ENCODE measurements at regions not wholly inside any gene's neighbourhood (a gene's known extent, or its start where the extent isn't known, plus 50 kb on each side); places are given as distances from the start of the nearest gene placed in this dataset.

DNA sequence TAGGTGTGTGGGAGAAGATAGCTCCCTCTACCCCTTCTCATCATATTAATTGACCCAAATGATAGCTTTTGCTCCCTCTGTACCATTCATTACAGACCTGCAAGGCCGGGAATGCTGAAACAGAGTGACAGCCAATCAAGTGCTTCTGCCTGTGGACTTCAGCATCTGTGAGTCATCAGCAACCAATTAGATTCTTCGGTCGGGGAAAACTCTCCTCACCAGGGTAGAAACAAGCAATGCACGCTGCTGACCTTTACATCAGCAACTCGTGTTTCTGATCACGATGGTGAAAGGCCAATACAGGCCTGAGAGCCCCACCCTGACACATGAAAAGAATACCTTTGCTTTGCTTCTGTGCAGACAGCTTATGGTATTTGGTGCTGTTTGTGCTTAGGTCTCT, 347.2 kb upstream of the DDX53 start:
- ChIA-PET CTCF (no interaction called here), POLR2A (no interaction called here)
- Histone ChIP-seq H3K9me3 (replicated peaks; ENCODE audit: control insufficient read depth, insufficient read depth, low read length) (no peaks in the 10 kb centered on the region), H3K27me3 (ENCODE audit: control insufficient read depth in 2 of 2, insufficient read depth in 2 of 2, low read length in 2 of 2) (no peaks in the 10 kb centered on the region), H3K36me3 (ENCODE audit: control insufficient read depth in 2 of 2, extremely low read depth in 1 of 2, insufficient read depth in 2 of 2, low read length in 2 of 2) (no peaks in the 10 kb centered on the region), H3K79me2 (ENCODE audit: control insufficient read depth, insufficient read depth, low read length) (no peaks in the 10 kb centered on the region), H3K4me2 (ENCODE audit: insufficient read depth, low read length) (no peak overlapping the region), H3K9ac (replicated peaks; ENCODE audit: extremely low read depth, insufficient read depth, low read length) (no peak overlapping the region), H3K4me1 (ENCODE audit: control insufficient read depth, extremely low read depth, insufficient read depth, low read length) (no peaks in the 10 kb centered on the region), H3K4me3 (replicated peaks in 1 of 3; ENCODE audit: insufficient read depth in 1 of 3, low read depth in 1 of 3, low read length in 3 of 3) (no peak overlapping the region), H2AFZ (ENCODE audit: low read depth, low read length) (no peak overlapping the region), H4K20me1 (replicated peaks; ENCODE audit: control insufficient read depth, extremely low read depth, insufficient read depth, low read length) (no peaks in the 10 kb centered on the region), H3K27ac (ENCODE audit: insufficient read depth, low read depth, low read length) (no peak overlapping the region), H3K9me1 (replicated peaks; ENCODE audit: control insufficient read depth, extremely low read depth, insufficient read depth, low read length) (no peaks in the 10 kb centered on the region)
- TF ChIP-seq, protein P1, sequence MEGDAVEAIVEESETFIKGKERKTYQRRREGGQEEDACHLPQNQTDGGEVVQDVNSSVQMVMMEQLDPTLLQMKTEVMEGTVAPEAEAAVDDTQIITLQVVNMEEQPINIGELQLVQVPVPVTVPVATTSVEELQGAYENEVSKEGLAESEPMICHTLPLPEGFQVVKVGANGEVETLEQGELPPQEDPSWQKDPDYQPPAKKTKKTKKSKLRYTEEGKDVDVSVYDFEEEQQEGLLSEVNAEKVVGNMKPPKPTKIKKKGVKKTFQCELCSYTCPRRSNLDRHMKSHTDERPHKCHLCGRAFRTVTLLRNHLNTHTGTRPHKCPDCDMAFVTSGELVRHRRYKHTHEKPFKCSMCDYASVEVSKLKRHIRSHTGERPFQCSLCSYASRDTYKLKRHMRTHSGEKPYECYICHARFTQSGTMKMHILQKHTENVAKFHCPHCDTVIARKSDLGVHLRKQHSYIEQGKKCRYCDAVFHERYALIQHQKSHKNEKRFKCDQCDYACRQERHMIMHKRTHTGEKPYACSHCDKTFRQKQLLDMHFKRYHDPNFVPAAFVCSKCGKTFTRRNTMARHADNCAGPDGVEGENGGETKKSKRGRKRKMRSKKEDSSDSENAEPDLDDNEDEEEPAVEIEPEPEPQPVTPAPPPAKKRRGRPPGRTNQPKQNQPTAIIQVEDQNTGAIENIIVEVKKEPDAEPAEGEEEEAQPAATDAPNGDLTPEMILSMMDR (IDR thresholded peaks at IDR 0.05; ENCODE audit: extremely low read depth in 1 of 2, insufficient read depth in 1 of 2, low read depth in 1 of 2, low read length in 2 of 2) = no peak
- TF ChIP-seq POLR2AphosphoS5 (IDR thresholded peaks at IDR 0.05; ENCODE audit: insufficient read depth, low read depth, low read length) = no peak
- TF ChIP-seq POLR2A (IDR thresholded peaks at IDR 0.05; ENCODE audit: low read depth, low read length) = no peak
- TF ChIP-seq EZH2 (IDR thresholded peaks at IDR 0.05; ENCODE audit: borderline replicate concordance, low read depth, low read length, severe bottlenecking) = no peak
- TF ChIP-seq JUN (IDR thresholded peaks at IDR 0.05; ENCODE audit: borderline replicate concordance, insufficient read depth, insufficient read length, low read depth) = no peak
- no peak for TF ChIP-seq GATA2 (IDR thresholded peaks at IDR 0.05; ENCODE audit: insufficient read depth, insufficient read length, low read depth, low read length)
- no peak for TF ChIP-seq MYC (IDR thresholded peaks at IDR 0.05; ENCODE audit: low read depth, low read length)
- TF ChIP-seq, protein P2, sequence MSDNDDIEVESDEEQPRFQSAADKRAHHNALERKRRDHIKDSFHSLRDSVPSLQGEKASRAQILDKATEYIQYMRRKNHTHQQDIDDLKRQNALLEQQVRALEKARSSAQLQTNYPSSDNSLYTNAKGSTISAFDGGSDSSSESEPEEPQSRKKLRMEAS (IDR thresholded peaks at IDR 0.05; ENCODE audit: insufficient read depth, insufficient read length) = no peak
- no peak for TF ChIP-seq FOS (IDR thresholded peaks at IDR 0.05; ENCODE audit: borderline replicate concordance, insufficient read depth, low read length)
- intact Hi-C loops (cut with micrococcal nuclease) (no loop called here), dilution Hi-C loops (cut with MboI; ENCODE audit: extremely low pct_ligation_motif_present, low sequenced_read_pairs) (no loop called here)
- no peak for FAIRE-seq
- BruUV-seq (replicated peaks) = no TSS peak
- DNase-seq (ENCODE audit: low read depth, low spot score) = no peak
